H1 (cell line): ENCODE measurements at regions not wholly inside any gene's neighbourhood (a gene's known extent, or its start where the extent isn't known, plus 50 kb on each side); places are given as distances from the start of the nearest gene placed in this dataset.

Source experiments
- CBX8 ChIP-seq: fragments of 300-800, 300-1000 bp; sonication (generic); IDR thresholded peaks from 2 replicates; pipeline ENCODE4 v1.7.1; 2016; ENCODE audit warnings: low read depth, low read length, borderline replicate concordance
- CEBPB ChIP-seq: IDR thresholded peaks from 2 replicates; pipeline ENCODE4 v1.6.1; 2012; ENCODE audit warnings: low read depth, low read length
- EZH2 ChIP-seq: fragments of 200-600 bp; sonication (generic); IDR thresholded peaks from 2 replicates; pipeline ENCODE4 v1.7.1; 2012; ENCODE audit warnings: low read depth, mild to moderate bottlenecking, moderate library complexity, low read length, inconsistent platforms; ENCODE audit not compliant: severe bottlenecking
- HDAC2 ChIP-seq, 2 experiments: fragments of 300-600 bp in 1 of 2; sonication (generic) in 1 of 2; IDR thresholded peaks; 2 replicates each; pipeline ENCODE4 v1.6.1; 2011 to 2012; ENCODE audit warnings: low read depth in 2 of 2, low read length in 2 of 2, mild to moderate bottlenecking in 2 of 2, moderate library complexity in 2 of 2, borderline replicate concordance in 1 of 2, inconsistent platforms in 1 of 2
- POLR2A ChIP-seq, 2 experiments: IDR thresholded peaks; 1 replicate in 1 of 2; 2 replicates in 1 of 2; pipeline ENCODE4 v1.6.1; 2011; ENCODE audit warnings: low read depth in 2 of 2, low read length in 2 of 2, mild to moderate bottlenecking in 2 of 2; ENCODE audit errors: control extremely low read depth in 1 of 2
- TF ChIP-seq, protein P1 (sequence below): IDR thresholded peaks from 2 replicates; pipeline ENCODE4 v1.6.1; 2012; ENCODE audit warnings: inconsistent platforms
- TF ChIP-seq, protein P2 (sequence below), 3 experiments: IDR thresholded peaks; 1 replicate in 2 of 3; 2 replicates in 1 of 3; pipeline versions ENCODE4 v1.5.1 to v1.6.1; 2011; ENCODE audit warnings: low read length in 3 of 3, mild to moderate bottlenecking in 3 of 3, inconsistent platforms in 2 of 3, low read depth in 1 of 3, moderate library complexity in 1 of 3; ENCODE audit not compliant: insufficient read depth in 1 of 3; ENCODE audit errors: control extremely low read depth in 1 of 3

DNA sequence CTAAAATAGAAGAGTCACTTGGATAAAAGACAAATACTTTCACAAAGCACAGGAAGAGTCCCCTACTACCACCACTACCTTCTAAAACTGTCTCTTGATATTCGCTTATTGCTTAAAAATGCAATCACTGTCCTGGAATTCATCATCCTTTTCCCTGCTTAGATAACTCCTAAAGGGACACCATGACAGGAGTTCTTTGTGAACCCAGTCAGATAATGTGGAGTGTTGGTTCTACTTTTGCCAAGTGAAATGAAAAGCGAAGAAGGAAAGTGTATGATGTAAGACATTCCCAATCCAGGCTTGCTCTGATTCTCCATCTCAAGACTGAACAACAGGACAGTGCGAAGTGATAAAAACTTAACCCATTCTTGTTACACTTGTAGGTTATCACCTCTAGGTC, 103.0 kb downstream of the MTERF1 start:
- TF ChIP-seq, protein P1, sequence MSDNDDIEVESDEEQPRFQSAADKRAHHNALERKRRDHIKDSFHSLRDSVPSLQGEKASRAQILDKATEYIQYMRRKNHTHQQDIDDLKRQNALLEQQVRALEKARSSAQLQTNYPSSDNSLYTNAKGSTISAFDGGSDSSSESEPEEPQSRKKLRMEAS, result no peak
- TF ChIP-seq POLR2A (IDR thresholded peaks at IDR 0.05; ENCODE audit: control extremely low read depth in 1 of 2, low read depth in 2 of 2, low read length in 2 of 2) (no peak), HDAC2 (IDR thresholded peaks at IDR 0.05; ENCODE audit: borderline replicate concordance in 1 of 2, low read depth in 2 of 2, low read length in 2 of 2) (no peak), EZH2 (no peak), CEBPB (no peak), CBX8 (no peak)
- TF ChIP-seq, protein P2, sequence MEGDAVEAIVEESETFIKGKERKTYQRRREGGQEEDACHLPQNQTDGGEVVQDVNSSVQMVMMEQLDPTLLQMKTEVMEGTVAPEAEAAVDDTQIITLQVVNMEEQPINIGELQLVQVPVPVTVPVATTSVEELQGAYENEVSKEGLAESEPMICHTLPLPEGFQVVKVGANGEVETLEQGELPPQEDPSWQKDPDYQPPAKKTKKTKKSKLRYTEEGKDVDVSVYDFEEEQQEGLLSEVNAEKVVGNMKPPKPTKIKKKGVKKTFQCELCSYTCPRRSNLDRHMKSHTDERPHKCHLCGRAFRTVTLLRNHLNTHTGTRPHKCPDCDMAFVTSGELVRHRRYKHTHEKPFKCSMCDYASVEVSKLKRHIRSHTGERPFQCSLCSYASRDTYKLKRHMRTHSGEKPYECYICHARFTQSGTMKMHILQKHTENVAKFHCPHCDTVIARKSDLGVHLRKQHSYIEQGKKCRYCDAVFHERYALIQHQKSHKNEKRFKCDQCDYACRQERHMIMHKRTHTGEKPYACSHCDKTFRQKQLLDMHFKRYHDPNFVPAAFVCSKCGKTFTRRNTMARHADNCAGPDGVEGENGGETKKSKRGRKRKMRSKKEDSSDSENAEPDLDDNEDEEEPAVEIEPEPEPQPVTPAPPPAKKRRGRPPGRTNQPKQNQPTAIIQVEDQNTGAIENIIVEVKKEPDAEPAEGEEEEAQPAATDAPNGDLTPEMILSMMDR (IDR thresholded peaks at IDR 0.05; ENCODE audit: control extremely low read depth in 1 of 3, insufficient read depth in 1 of 3, low read depth in 1 of 3, low read length in 3 of 3), result no peak
